Left ventricle myocardium inferior (tissue), 1 donor: ENCODE measurements at regions not wholly inside any gene's neighbourhood (a gene's known extent, or its start where the extent isn't known, plus 50 kb on each side); places are given as distances from the start of the nearest gene placed in this dataset.

ENCODE experiments used
- DNase-seq: peaks from one replicate; pipeline ENCODE4 v3.0.0-alpha.2; 2020
- H3K27ac ChIP-seq: fragments of 200-600 bp; replicated peaks from 2 replicates; pipeline ENCODE4 v1.8.0; 2021
- H3K27me3 ChIP-seq: fragments of 200-600 bp; 2 replicates; pipeline ENCODE4 v1.8.0; 2021; ENCODE audit warnings: low read depth
- H3K36me3 ChIP-seq: fragments of 200-600 bp; 2 replicates; pipeline ENCODE4 v1.8.0; 2021
- H3K4me1 ChIP-seq: fragments of 200-600 bp; 2 replicates; pipeline ENCODE4 v1.8.0; 2021
- H3K4me3 ChIP-seq: fragments of 200-600 bp; 2 replicates; pipeline ENCODE4 v1.8.0; 2021; ENCODE audit warnings: mild to moderate bottlenecking, moderate library complexity
- H3K9me3 ChIP-seq: fragments of 200-600 bp; replicated peaks from 2 replicates; pipeline ENCODE4 v1.8.0; 2021
- CTCF ChIP-seq: fragments of 200-600 bp; IDR thresholded peaks from 2 replicates; pipeline ENCODE4 v1.8.0; 2021; ENCODE audit warnings: antibody characterized with exemption, mild to moderate bottlenecking, borderline replicate concordance
- intact Hi-C: fragments of 100-400 bp; cut with micrococcal nuclease; formaldehyde crosslinking; loops from one replicate; pipeline ENCODE4 v1.11.0; 2022
- donor health status: DM: no; HTN: yes; CAD: no; lungs with severe emphysema.

- Histone ChIP-seq H3K36me3 (no peaks in the 10 kb centered on the region), H3K27ac (no peak overlapping the region), H3K9me3 (no peaks in the 10 kb centered on the region), H3K27me3 (peaks cover 75% of the 10 kb centered on the region), H3K4me1 (no peaks in the 10 kb centered on the region), H3K4me3 (no peak overlapping the region)
- DNase-seq, result no peak
- intact Hi-C loops, result no loop called here
- TF ChIP-seq CTCF, result no peak
Observed at GRCh38 chr11:71201936-71202597, 50.3 kb downstream of the SHANK2 start.

- no peak for DNase-seq
- Histone ChIP-seq H3K27me3 (peaks cover 75% of the 10 kb centered on the region), H3K36me3 (no peaks in the 10 kb centered on the region), H3K4me3 (no peak overlapping the region), H3K4me1 (no peaks in the 10 kb centered on the region), H3K27ac (no peak overlapping the region), H3K9me3 (no peaks in the 10 kb centered on the region)
- TF ChIP-seq CTCF, result no peak
- intact Hi-C loops, result no loop called here
Observed at GRCh38 chr11:71201231-71201630, 51.1 kb downstream of the SHANK2 start.

- no peak for TF ChIP-seq CTCF
- peaks cover 78% of the 10 kb centered on the region for H3K27me3 ChIP-seq
- intact Hi-C loops, result no loop called here
- no peak overlapping the region for H3K4me3 ChIP-seq
- no peak overlapping the region for H3K27ac ChIP-seq
- no peak for DNase-seq
- H3K36me3 ChIP-seq, result no peaks in the 10 kb centered on the region
- H3K9me3 ChIP-seq, result no peaks in the 10 kb centered on the region
- H3K4me1 ChIP-seq, result no peaks in the 10 kb centered on the region
Observed at GRCh38 chr11:71200761-71201160, 51.6 kb downstream of the SHANK2 start.

- H3K4me3 ChIP-seq, result no peak overlapping the region
- intact Hi-C loops, result no loop called here
- TF ChIP-seq CTCF, result no peak
- DNase-seq, result no peak
- H3K4me1 ChIP-seq, result no peaks in the 10 kb centered on the region
- H3K27ac ChIP-seq, result no peak overlapping the region
- peaks cover 78% of the 10 kb centered on the region for H3K27me3 ChIP-seq
- H3K9me3 ChIP-seq, result no peaks in the 10 kb centered on the region
- H3K36me3 ChIP-seq, result no peaks in the 10 kb centered on the region
Observed at GRCh38 chr11:71200172-71200716, 52.1 kb downstream of the SHANK2 start.

DNA sequence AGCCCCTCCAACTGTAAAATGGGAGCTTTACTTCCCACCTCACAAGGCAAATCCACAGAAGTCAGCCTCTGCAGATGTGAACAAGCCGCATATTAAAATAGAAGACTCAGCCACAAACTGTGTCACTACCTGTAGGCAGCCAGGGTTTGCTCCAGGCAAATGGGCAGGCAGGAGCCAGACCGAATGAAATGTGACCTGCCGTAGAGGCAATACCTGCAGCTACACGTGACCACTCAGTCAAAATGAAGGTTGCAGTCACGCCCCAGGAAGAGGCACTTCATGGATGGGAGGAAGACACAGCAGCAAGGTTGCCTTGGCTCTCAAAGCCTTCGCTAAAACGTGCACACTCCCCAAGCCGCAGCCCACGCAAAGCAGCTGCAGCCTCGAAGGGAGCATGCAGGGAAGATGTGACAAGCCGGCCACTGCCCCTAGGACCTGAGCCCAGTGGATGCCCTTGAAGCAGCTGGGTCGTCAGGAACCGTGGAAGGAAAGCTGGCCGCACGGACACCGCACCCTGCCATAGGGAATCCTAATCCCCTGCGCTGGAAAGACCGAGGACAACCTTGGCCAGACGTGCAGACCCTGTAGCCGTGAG, 53.1 kb downstream of the SHANK2 start:
- intact Hi-C loops, result no loop called here
- TF ChIP-seq CTCF, result no peak
- Histone ChIP-seq H3K36me3 (no peaks in the 10 kb centered on the region), H3K27ac (no peak overlapping the region), H3K4me3 (no peak overlapping the region), H3K27me3 (peaks cover 74% of the 10 kb centered on the region), H3K9me3 (no peaks in the 10 kb centered on the region), H3K4me1 (no peaks in the 10 kb centered on the region)
- DNase-seq, result no peak
